Heart left ventricle (tissue), 13 donors: ENCODE measurements at regions not wholly inside any gene's neighbourhood (a gene's known extent, or its start where the extent isn't known, plus 50 kb on each side); places are given as distances from the start of the nearest gene placed in this dataset.

ENCODE experiments used
- CTCF ChIP-seq, 12 donors: fragments of 200-600 bp; sonication (generic) in 4 of 12; IDR thresholded peaks; one replicate each; pipeline versions ENCODE4 v1.5.0 to v1.8.0; 2018 to 2022; ENCODE audit warnings: antibody characterized with exemption in 12 of 12, mild to moderate bottlenecking in 5 of 12
- POLR2A ChIP-seq, 2 donors: fragments of 450-650 bp; IDR thresholded peaks; one replicate each; pipeline ENCODE4 v1.6.1; 2017; ENCODE audit warnings: antibody characterized with exemption in 2 of 2, mild to moderate bottlenecking in 2 of 2, moderate library complexity in 2 of 2
- donor health status: ischemic (EF 13 %, LVEDD 7.1; RV severe dilation, severe dysfunction).
- donor health status: DM: no; HTN: yes; CAD: no.
- donor health status: DM: no; HTN: no; CAD: no.
- donor health status: ischemic (EF 25% LVEDD 6.9; RV normal size, moderate dysfunction).
- donor health status: ischemic (EF 25% LVEDD 5.7; RV mildly dilated, moderate dysfunction).
- donor health status: ischemic (EF 35%, LVEDD 5.7; RV mildly dilated, moderate dysfunction).
- donor health status: nonischemic (EF 11% LVEDD 7.7; RV severe dilation, severe dysfunction).
- donor health status: DM: yes; HTN: yes; CAD: no.
- donor health status: PGD.
- donor health status: ischemic (EF 29% LVEDD 5.4; RV normal size, mild dysfunction).
- donor health status: nonischemic (EF 23%, LVEDD 6.1; RV moderate dilation, normal function).

- TF ChIP-seq CTCF (IDR thresholded peaks at IDR 0.05) (no peak), POLR2A (IDR thresholded peaks at IDR 0.05) (no peak)
These were observed 165.4 kb upstream of the RNF32 start for GRCh38 chr7:156475179-156475578.
